ENCODE measurements at regions not wholly inside any gene's neighbourhood (a gene's known extent, or its start where the extent isn't known, plus 50 kb on each side); places are given as distances from the start of the nearest gene placed in this dataset.

GRCh38 chr2:239610457-239611221, 209.8 kb upstream of the HDAC4 start:
- no peak overlapping the region for H3K4me3 Mint-ChIP-seq (ENCODE audit: low read depth, unreplicated experiment)
- DNase-seq = no peak
- H3K9me3 Mint-ChIP-seq (ENCODE audit: low read depth, unreplicated experiment) = peaks cover 2% of the 10 kb centered on the region
- H3K36me3 Mint-ChIP-seq (ENCODE audit: insufficient read depth, unreplicated experiment) = no peaks in the 10 kb centered on the region
- H3K4me1 Mint-ChIP-seq (ENCODE audit: low read depth, unreplicated experiment) = no peaks in the 10 kb centered on the region
- no TSS peak for BruUV-seq (replicated peaks)
- CTCF ChIA-PET = no interaction called here
- intact Hi-C loops (cut with micrococcal nuclease; ENCODE audit: unreplicated experiment) = no loop called here
- no peak for TF ChIP-seq CTCF (IDR thresholded peaks at IDR 0.05; ENCODE audit: unreplicated experiment)
- peaks cover 44% of the 10 kb centered on the region for H3K27me3 Mint-ChIP-seq (ENCODE audit: unreplicated experiment)
- no peak overlapping the region for H3K27ac Mint-ChIP-seq (ENCODE audit: unreplicated experiment)

GRCh38 chr2:239609607-239610310, 208.9 kb upstream of the HDAC4 start:
- no TSS peak for BruUV-seq (replicated peaks)
- no peak for TF ChIP-seq CTCF (IDR thresholded peaks at IDR 0.05; ENCODE audit: unreplicated experiment)
- no peak for DNase-seq
- Mint-ChIP-seq H3K27ac (ENCODE audit: unreplicated experiment) (no peak overlapping the region), H3K4me3 (ENCODE audit: low read depth, unreplicated experiment) (no peak overlapping the region), H3K9me3 (ENCODE audit: low read depth, unreplicated experiment) (peaks cover 2% of the 10 kb centered on the region), H3K4me1 (ENCODE audit: low read depth, unreplicated experiment) (no peaks in the 10 kb centered on the region), H3K36me3 (ENCODE audit: insufficient read depth, unreplicated experiment) (no peaks in the 10 kb centered on the region), H3K27me3 (ENCODE audit: unreplicated experiment) (peaks cover 44% of the 10 kb centered on the region)
- CTCF ChIA-PET = no interaction called here
- intact Hi-C loops (cut with micrococcal nuclease; ENCODE audit: unreplicated experiment) = no loop called here

GRCh38 chr2:239609162-239609561, 208.3 kb upstream of the HDAC4 start:
- DNase-seq = no peak
- Mint-ChIP-seq H3K4me1 (ENCODE audit: low read depth, unreplicated experiment) (no peaks in the 10 kb centered on the region), H3K27me3 (ENCODE audit: unreplicated experiment) (peaks cover 44% of the 10 kb centered on the region), H3K36me3 (ENCODE audit: insufficient read depth, unreplicated experiment) (no peaks in the 10 kb centered on the region), H3K4me3 (ENCODE audit: low read depth, unreplicated experiment) (no peak overlapping the region), H3K27ac (ENCODE audit: unreplicated experiment) (no peak overlapping the region), H3K9me3 (ENCODE audit: low read depth, unreplicated experiment) (peaks cover 2% of the 10 kb centered on the region)
- no peak for TF ChIP-seq CTCF (IDR thresholded peaks at IDR 0.05; ENCODE audit: unreplicated experiment)
- intact Hi-C loops (cut with micrococcal nuclease; ENCODE audit: unreplicated experiment) = no loop called here
- no TSS peak for BruUV-seq (replicated peaks)
- CTCF ChIA-PET = no interaction called here

GRCh38 chr2:239608723-239609122, 207.9 kb upstream of the HDAC4 start:
- H3K36me3 Mint-ChIP-seq (ENCODE audit: insufficient read depth, unreplicated experiment) = no peaks in the 10 kb centered on the region
- BruUV-seq (replicated peaks) = no TSS peak
- H3K4me3 Mint-ChIP-seq (ENCODE audit: low read depth, unreplicated experiment) = no peak overlapping the region
- no peak overlapping the region for H3K27ac Mint-ChIP-seq (ENCODE audit: unreplicated experiment)
- CTCF ChIA-PET = no interaction called here
- TF ChIP-seq CTCF (IDR thresholded peaks at IDR 0.05; ENCODE audit: unreplicated experiment) = no peak
- intact Hi-C loops (cut with micrococcal nuclease; ENCODE audit: unreplicated experiment) = no loop called here
- peaks cover 2% of the 10 kb centered on the region for H3K9me3 Mint-ChIP-seq (ENCODE audit: low read depth, unreplicated experiment)
- H3K27me3 Mint-ChIP-seq (ENCODE audit: unreplicated experiment) = peaks cover 44% of the 10 kb centered on the region
- DNase-seq = no peak
- H3K4me1 Mint-ChIP-seq (ENCODE audit: low read depth, unreplicated experiment) = no peaks in the 10 kb centered on the region
